CD4-positive, alpha-beta T cell (primary cell): ENCODE measurements at regions not wholly inside any gene's neighbourhood (a gene's known extent, or its start where the extent isn't known, plus 50 kb on each side); places are given as distances from the start of the nearest gene placed in this dataset.

Experiments
- ATAC-seq: fragments of 200-7000 bp; cut with Tn5 transposase; one replicate; pipeline ENCODE4 v1.10.0; 2022; ENCODE audit warnings: mild to moderate bottlenecking; ENCODE audit not compliant: poor library complexity
- CTCF ChIA-PET: fragments of 350-600 bp; sonication (Branson Sonifier 250); formaldehyde crosslinking; loops from one replicate; lab custom pipeline; 2021; ENCODE audit warnings: antibody characterized with exemption, inconsistent platforms; lab: Charles Lee
- POLR2A ChIA-PET: fragments of 350-600 bp; sonication (Branson Sonifier 250); formaldehyde crosslinking; loops from one replicate; lab custom pipeline; 2021; ENCODE audit warnings: antibody characterized with exemption, inconsistent platforms; lab: Charles Lee
- DNase-seq, 14 experiments: peaks; one replicate each; pipeline ENCODE4 v3.0.0-alpha.2; 2013 to 2020; ENCODE audit warnings: mixed read lengths in 2 of 14
- H3K27ac ChIP-seq, 2 donors: one replicate each; pipeline versions ENCODE4 v1.5.1 to v1.7.0; 2013; ENCODE audit warnings: low read length in 2 of 2, low read depth in 1 of 2, mild to moderate bottlenecking in 1 of 2
- H3K27me3 ChIP-seq, 2 experiments: 1 replicate in 1 of 2; 2 replicates in 1 of 2; pipeline versions ENCODE4 v1.6.1 to v1.7.0; 2013; ENCODE audit warnings: low read length in 2 of 2, control low read depth in 1 of 2, mild to moderate bottlenecking in 1 of 2, moderate library complexity in 1 of 2; ENCODE audit not compliant: insufficient read depth in 2 of 2, control insufficient read depth in 1 of 2
- H3K36me3 ChIP-seq: one replicate; pipeline ENCODE4 v1.6.1; 2013; ENCODE audit warnings: low read length, control low read depth; ENCODE audit not compliant: insufficient read depth
- H3K4me1 ChIP-seq: one replicate; pipeline ENCODE4 v1.6.1; 2013; ENCODE audit warnings: low read length, control low read depth; ENCODE audit not compliant: insufficient read depth
- H3K4me3 ChIP-seq: one replicate; pipeline ENCODE4 v1.5.1; 2013; ENCODE audit warnings: mild to moderate bottlenecking, low read length, moderate library complexity
- H3K9me3 ChIP-seq, 2 experiments: 1 replicate in 1 of 2; 2 replicates in 1 of 2; pipeline versions ENCODE4 v1.6.1 to v1.7.0; 2013; ENCODE audit warnings: low read length in 2 of 2, mild to moderate bottlenecking in 2 of 2, control low read depth in 1 of 2, moderate library complexity in 1 of 2; ENCODE audit not compliant: control insufficient read depth in 1 of 2, insufficient read depth in 1 of 2
- H3K27ac Mint-ChIP-seq: one replicate; pipeline ENCODE4 v1.8.0; 2020; ENCODE audit warnings: mixed read lengths
- H3K27me3 Mint-ChIP-seq: one replicate; pipeline ENCODE4 v1.8.0; 2021; ENCODE audit warnings: mixed read lengths
- H3K36me3 Mint-ChIP-seq: one replicate; pipeline ENCODE4 v1.8.0; 2021; ENCODE audit warnings: low read depth, mixed read lengths
- H3K4me1 Mint-ChIP-seq: one replicate; pipeline ENCODE4 v1.8.0; 2021; ENCODE audit warnings: low read depth, mixed read lengths
- H3K4me3 Mint-ChIP-seq: one replicate; pipeline ENCODE4 v1.8.0; 2020; ENCODE audit warnings: mild to moderate bottlenecking, mixed read lengths
- H3K9me3 Mint-ChIP-seq: one replicate; pipeline ENCODE4 v1.8.0; 2020; ENCODE audit warnings: mixed read lengths
- CTCF ChIP-seq: fragments of 200-600 bp; IDR thresholded peaks from one replicate; pipeline ENCODE4 v1.8.0; 2022; ENCODE audit warnings: antibody characterized with exemption, mild to moderate bottlenecking
- intact Hi-C, 2 experiments: fragments of 100-400 bp; cut with DNase I in 1 of 2; cut with micrococcal nuclease in 1 of 2; formaldehyde crosslinking; loops; one replicate each; pipeline versions ENCODE4 v1.15.1 to v1.9.0; 2023 to 2025; cut with DNase I, micrococcal nuclease

GRCh38 chr18:68427951-68428401 is 286.9 kb downstream of the TMX3 start:
- Histone ChIP-seq H3K36me3 (no peaks in the 10 kb centered on the region), H3K9me3 (no peaks in the 10 kb centered on the region), H3K4me3 (no peak overlapping the region), H3K27me3 (no peaks in the 10 kb centered on the region), H3K27ac (no peak overlapping the region), H3K4me1 (no peaks in the 10 kb centered on the region)
- H3K27ac Mint-ChIP-seq: no peak overlapping the region
- no peaks in the 10 kb centered on the region for H3K9me3 Mint-ChIP-seq
- no peaks in the 10 kb centered on the region for H3K27me3 Mint-ChIP-seq
- no peaks in the 10 kb centered on the region for H3K4me1 Mint-ChIP-seq
- ChIA-PET POLR2A (no interaction called here), CTCF (no interaction called here)
- intact Hi-C loops: no loop called here
- TF ChIP-seq CTCF: no peak
- H3K36me3 Mint-ChIP-seq: no peaks in the 10 kb centered on the region
- DNase-seq (no peak), ATAC-seq (no peak)
- no peak overlapping the region for H3K4me3 Mint-ChIP-seq

GRCh38 chr18:68426731-68427315 is 288.1 kb downstream of the TMX3 start:
- H3K36me3 ChIP-seq: no peaks in the 10 kb centered on the region
- H3K4me3 ChIP-seq: no peak overlapping the region
- no peaks in the 10 kb centered on the region for H3K4me1 ChIP-seq
- CTCF ChIA-PET: no interaction called here
- POLR2A ChIA-PET: no interaction called here
- no peak for TF ChIP-seq CTCF
- no peaks in the 10 kb centered on the region for H3K27me3 Mint-ChIP-seq
- H3K9me3 ChIP-seq: no peaks in the 10 kb centered on the region
- ATAC-seq (no peak), DNase-seq (no peak)
- H3K27me3 ChIP-seq: no peaks in the 10 kb centered on the region
- H3K4me1 Mint-ChIP-seq: no peaks in the 10 kb centered on the region
- no peak overlapping the region for H3K27ac Mint-ChIP-seq
- H3K4me3 Mint-ChIP-seq: no peak overlapping the region
- H3K36me3 Mint-ChIP-seq: no peaks in the 10 kb centered on the region
- H3K27ac ChIP-seq: no peak overlapping the region
- H3K9me3 Mint-ChIP-seq: no peaks in the 10 kb centered on the region
- intact Hi-C loops: no loop called here

- ChIA-PET POLR2A (no interaction called here), CTCF (no interaction called here)
- H3K27me3 Mint-ChIP-seq: no peaks in the 10 kb centered on the region
- no peak overlapping the region for H3K4me3 Mint-ChIP-seq
- DNase-seq: no peak
- intact Hi-C loops: no loop called here
- no peaks in the 10 kb centered on the region for H3K36me3 Mint-ChIP-seq
- no peaks in the 10 kb centered on the region for H3K4me1 Mint-ChIP-seq
- Histone ChIP-seq H3K27me3 (no peaks in the 10 kb centered on the region), H3K4me1 (no peaks in the 10 kb centered on the region), H3K4me3 (no peak overlapping the region), H3K9me3 (no peaks in the 10 kb centered on the region), H3K36me3 (no peaks in the 10 kb centered on the region), H3K27ac (no peak overlapping the region)
- no peaks in the 10 kb centered on the region for H3K9me3 Mint-ChIP-seq
- ATAC-seq: no peak
- TF ChIP-seq CTCF: no peak
- no peak overlapping the region for H3K27ac Mint-ChIP-seq
Measured at GRCh38 chr18:68418881-68419280, 296.0 kb downstream of the TMX3 start.
